Endothelial cell of umbilical vein (primary cell): ENCODE measurements at regions not wholly inside any gene's neighbourhood (a gene's known extent, or its start where the extent isn't known, plus 50 kb on each side); places are given as distances from the start of the nearest gene placed in this dataset.

ENCODE experiments used
- BruUV-seq: library from RNA; stranded (reverse); fragments of 400-500 nt; replicated peaks from 2 replicates; lab custom pipeline; 2021; lab: Mats Ljungman, UMichigan
- CTCF ChIA-PET: fragments of 300-600, 350-600 bp; sonication (Branson Sonifier 250); formaldehyde crosslinking; loops from one replicate; lab custom pipeline; 2021; ENCODE audit warnings: antibody characterized with exemption, inconsistent platforms; lab: Charles Lee
- POLR2A ChIA-PET: fragments of 300-600, 350-600 bp; sonication (Branson Sonifier 250); formaldehyde crosslinking; loops from one replicate; lab custom pipeline; 2021; ENCODE audit warnings: antibody characterized with exemption, inconsistent platforms; lab: Charles Lee
- DNase-seq: peaks from one replicate; pipeline ENCODE4 v3.0.0-alpha.2; 2011; ENCODE audit warnings: low read depth, low spot score
- FAIRE-seq: peaks from 2 replicates; lab custom pipeline; 2011; peaks lifted over from hg19 to GRCh38; lab: Jason Lieb, UNC
- H2AFZ ChIP-seq: 2 replicates; pipeline ENCODE4 v1.6.0; 2012; ENCODE audit warnings: low read depth, low read length, control low read depth, inconsistent platforms
- H3K27ac ChIP-seq: 2 replicates; pipeline ENCODE4 v1.5.1; 2011; ENCODE audit warnings: low read depth, mild to moderate bottlenecking, control low read depth, low read length, moderate library complexity; ENCODE audit not compliant: insufficient read depth
- H3K27me3 ChIP-seq, 2 experiments: 2 replicates each; pipeline versions ENCODE4 v1.6.0 to v1.6.1; 2011; ENCODE audit warnings: low read length in 2 of 2, mixed read lengths in 1 of 2; ENCODE audit not compliant: control insufficient read depth in 2 of 2, insufficient read depth in 2 of 2
- H3K36me3 ChIP-seq, 2 experiments: 2 replicates in 1 of 2; 3 replicates in 1 of 2; pipeline ENCODE4 v1.5.1; 2011; ENCODE audit warnings: low read length in 2 of 2, mild to moderate bottlenecking in 1 of 2, moderate library complexity in 1 of 2; ENCODE audit not compliant: control insufficient read depth in 2 of 2, insufficient read depth in 2 of 2; ENCODE audit errors: extremely low read depth in 1 of 2
- H3K4me1 ChIP-seq: 3 replicates; pipeline ENCODE4 v1.5.1; 2011; ENCODE audit warnings: mild to moderate bottlenecking, low read length; ENCODE audit not compliant: control insufficient read depth, insufficient read depth; ENCODE audit errors: extremely low read depth
- H3K4me2 ChIP-seq: 2 replicates; pipeline ENCODE4 v1.6.1; 2011; ENCODE audit warnings: low read length, control low read depth, mixed read lengths; ENCODE audit not compliant: insufficient read depth
- H3K4me3 ChIP-seq, 3 experiments: fragments of 200-600 bp in 1 of 3; sonication (generic), shearing (Covaris generic) in 1 of 3; replicated peaks in 1 of 3; 2 replicates each; pipeline ENCODE4 v1.5.1; 2011 to 2016; ENCODE audit warnings: control low read depth in 3 of 3, low read length in 3 of 3, mild to moderate bottlenecking in 2 of 3, inconsistent platforms in 1 of 3, low read depth in 1 of 3, moderate library complexity in 1 of 3; ENCODE audit not compliant: insufficient read depth in 1 of 3
- H3K79me2 ChIP-seq: 2 replicates; pipeline ENCODE4 v1.6.0; 2012; ENCODE audit warnings: low read length, inconsistent platforms; ENCODE audit not compliant: control insufficient read depth, insufficient read depth
- H3K9ac ChIP-seq: replicated peaks from 2 replicates; pipeline ENCODE3; 2011; ENCODE audit warnings: low read length, control low read depth; ENCODE audit not compliant: insufficient read depth; ENCODE audit errors: extremely low read depth
- H3K9me1 ChIP-seq: replicated peaks from 3 replicates; pipeline ENCODE4 v1.6.0; 2011; ENCODE audit warnings: mild to moderate bottlenecking, low read length; ENCODE audit not compliant: control insufficient read depth, insufficient read depth; ENCODE audit errors: extremely low read depth
- H3K9me3 ChIP-seq: replicated peaks from 2 replicates; pipeline ENCODE4 v1.5.1; 2012; ENCODE audit warnings: low read length, inconsistent platforms; ENCODE audit not compliant: control insufficient read depth, insufficient read depth
- H4K20me1 ChIP-seq: replicated peaks from 2 replicates; pipeline ENCODE3; 2011; ENCODE audit warnings: mild to moderate bottlenecking, low read length; ENCODE audit not compliant: control insufficient read depth, insufficient read depth; ENCODE audit errors: extremely low read depth
- CTCF ChIP-seq, 2 donors: IDR thresholded peaks; 1 replicate in 1 of 2; 2 replicates in 1 of 2; pipeline ENCODE4 v1.5.1; 2011; ENCODE audit warnings: low read length in 2 of 2, mild to moderate bottlenecking in 2 of 2, moderate library complexity in 2 of 2, control low read depth in 1 of 2, inconsistent platforms in 1 of 2, low read depth in 1 of 2; ENCODE audit not compliant: insufficient read depth in 1 of 2; ENCODE audit errors: extremely low read depth in 1 of 2
- EZH2 ChIP-seq: IDR thresholded peaks from 2 replicates; pipeline ENCODE4 v1.6.1; 2012; ENCODE audit warnings: borderline replicate concordance, low read depth, mild to moderate bottlenecking, moderate library complexity, low read length, inconsistent platforms; ENCODE audit not compliant: severe bottlenecking
- FOS ChIP-seq: IDR thresholded peaks from 2 replicates; pipeline ENCODE4 v1.6.1; 2011; ENCODE audit warnings: mild to moderate bottlenecking, low read length, moderate library complexity, borderline replicate concordance; ENCODE audit not compliant: insufficient read depth
- GATA2 ChIP-seq: IDR thresholded peaks from 2 replicates; pipeline ENCODE4 v1.7.0; 2011; ENCODE audit warnings: low read depth, mild to moderate bottlenecking, moderate library complexity, mixed read lengths, low read length; ENCODE audit not compliant: insufficient read length, insufficient read depth
- JUN ChIP-seq: IDR thresholded peaks from 2 replicates; pipeline ENCODE4 v1.6.1; 2011; ENCODE audit warnings: borderline replicate concordance, low read depth; ENCODE audit not compliant: insufficient read length, insufficient read depth
- MAX ChIP-seq: IDR thresholded peaks from 2 replicates; pipeline ENCODE4 v1.6.1; 2011; ENCODE audit not compliant: insufficient read depth, insufficient read length
- MYC ChIP-seq: IDR thresholded peaks from one replicate; pipeline ENCODE4 v1.6.1; 2011; ENCODE audit warnings: mild to moderate bottlenecking, low read depth, low read length
- POLR2A ChIP-seq: IDR thresholded peaks from 2 replicates; pipeline ENCODE4 v1.6.1; 2012; ENCODE audit warnings: low read depth, mild to moderate bottlenecking, control low read depth, low read length
- POLR2AphosphoS5 ChIP-seq: IDR thresholded peaks from 2 replicates; pipeline ENCODE4 v1.6.1; 2012; ENCODE audit warnings: low read depth, mild to moderate bottlenecking, control low read depth, low read length, moderate library complexity; ENCODE audit not compliant: insufficient read depth
- dilution Hi-C: fragments of 300-500 bp; cut with MboI; formaldehyde crosslinking; loops from one replicate; pipeline ENCODE4 v1.15.0; 2019; ENCODE audit warnings: low sequenced_read_pairs; ENCODE audit not compliant: extremely low pct_ligation_motif_present
- intact Hi-C: fragments of 100-400 bp; cut with micrococcal nuclease; formaldehyde crosslinking; loops from one replicate; pipeline ENCODE4 v1.10.0; 2022

DNA sequence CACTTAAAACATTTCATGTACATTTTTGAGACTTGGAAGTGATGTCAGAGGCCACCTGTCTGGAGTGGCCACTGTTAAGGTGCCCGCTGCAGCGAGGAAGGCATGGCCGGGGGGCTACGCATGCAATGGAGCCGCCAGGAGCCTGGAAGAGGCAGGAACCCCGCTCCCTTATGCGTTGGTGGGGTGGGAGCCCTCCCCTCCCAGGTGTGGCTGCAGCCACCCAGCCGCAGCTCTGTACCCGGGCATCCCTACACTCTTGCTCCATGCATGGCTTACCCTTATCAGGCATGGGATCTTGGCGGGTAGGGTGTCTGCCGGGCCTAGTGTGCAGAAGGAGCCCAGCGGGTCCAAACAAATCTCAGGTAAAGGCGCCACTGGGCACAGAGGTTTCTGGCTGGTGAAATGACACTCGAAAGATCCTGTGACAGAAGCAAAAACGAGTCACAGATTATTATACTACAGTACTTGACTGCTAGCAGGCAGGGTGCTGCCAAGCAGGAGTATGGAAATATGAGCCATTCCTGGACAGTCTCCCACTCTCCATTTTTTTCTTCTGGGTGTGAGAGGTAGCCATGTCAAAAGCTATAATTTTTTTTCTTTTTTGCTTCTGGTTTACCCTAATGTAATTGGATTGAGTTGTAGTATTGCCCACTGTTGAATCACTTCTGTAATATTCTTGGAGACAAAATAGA, 1606.3 kb upstream of the MIR17HG start:
- no peaks in the 10 kb centered on the region for H3K79me2 ChIP-seq
- intact Hi-C loops: no loop called here
- no peaks in the 10 kb centered on the region for H3K4me1 ChIP-seq
- BruUV-seq: no TSS peak
- dilution Hi-C loops: no loop called here
- ChIA-PET CTCF (interaction anchor here (1.1 kb wide), 1 partner anchor 13 kb away, joined by 4 read pairs; no protein-coding TSS in a partner anchor), POLR2A (no interaction called here)
- no peak overlapping the region for H3K9ac ChIP-seq
- DNase-seq: no peak
- H3K4me2 ChIP-seq: no peak overlapping the region
- H4K20me1 ChIP-seq: no peaks in the 10 kb centered on the region
- TF ChIP-seq MAX: no peak
- no peaks in the 10 kb centered on the region for H3K9me3 ChIP-seq
- H2AFZ ChIP-seq: no peak overlapping the region
- no peaks in the 10 kb centered on the region for H3K27me3 ChIP-seq
- no peak overlapping the region for H3K4me3 ChIP-seq
- H3K36me3 ChIP-seq: no peaks in the 10 kb centered on the region
- H3K9me1 ChIP-seq: no peaks in the 10 kb centered on the region
- FAIRE-seq: no peak
- H3K27ac ChIP-seq: no peak overlapping the region

- Histone ChIP-seq H4K20me1 (no peaks in the 10 kb centered on the region), H3K79me2 (no peaks in the 10 kb centered on the region), H3K4me2 (no peak overlapping the region), H3K27me3 (no peaks in the 10 kb centered on the region), H3K27ac (no peak overlapping the region), H3K4me1 (peaks cover 10% of the 10 kb centered on the region), H3K36me3 (no peaks in the 10 kb centered on the region), H2AFZ (no peak overlapping the region), H3K9me3 (no peaks in the 10 kb centered on the region), H3K9ac (no peak overlapping the region), H3K9me1 (no peaks in the 10 kb centered on the region), H3K4me3 (no peak overlapping the region)
- POLR2A ChIA-PET: no interaction called here
- intact Hi-C loops: no loop called here
- dilution Hi-C loops: no loop called here
- CTCF ChIA-PET: no interaction called here
- DNase-seq: no peak
- no peak for FAIRE-seq
- BruUV-seq: no TSS peak
- TF ChIP-seq EZH2: no peak
- no peak for TF ChIP-seq MAX
- TF ChIP-seq MYC: no peak
- no peak for TF ChIP-seq POLR2AphosphoS5
- no peak for TF ChIP-seq POLR2A
- no peak for TF ChIP-seq CTCF (IDR thresholded peaks at IDR 0.05; ENCODE audit: extremely low read depth in 1 of 2, insufficient read depth in 1 of 2, low read depth in 1 of 2, low read length in 2 of 2)
- TF ChIP-seq FOS: no peak
- TF ChIP-seq JUN: no peak
- TF ChIP-seq GATA2: no peak
These were observed 1600.9 kb upstream of the MIR17HG start for GRCh38 chr13:89746554-89746953.
